Head of caudate nucleus (tissue), 42 donors: ENCODE measurements at regions not wholly inside any gene's neighbourhood (a gene's known extent, or its start where the extent isn't known, plus 50 kb on each side); places are given as distances from the start of the nearest gene placed in this dataset.
A peak's percentile ranks its signal among the peaks of the same experiment; 100 is the strongest.

Experiments
- DNase-seq, 42 donors: peaks; one replicate each; pipeline versions ENCODE4 v3.0.0 to v3.0.0-alpha.2; 2020 to 2021; ENCODE audit warnings: mixed read lengths in 7 of 42
- intact Hi-C: fragments of 100-400 bp; cut with DNase I; formaldehyde crosslinking; loops from one replicate; pipeline ENCODE4 v1.15.0; 2022

GRCh38 chr9:90021216-90021906 is 416.5 kb downstream of the GADD45G start:
- intact Hi-C loops, result no loop called here

GRCh38 chr9:90022474-90022873 is 417.7 kb downstream of the GADD45G start:
- intact Hi-C loops, result no loop called here

More at GRCh38 chr9:90021216-90021906, 416.5 kb downstream of the GADD45G start:
- no peak for DNase-seq

GRCh38 chr9:90023861-90024260 is 419.0 kb downstream of the GADD45G start:
- no peak for DNase-seq
- intact Hi-C loops, result no loop called here

More at GRCh38 chr9:90022474-90022873, 417.7 kb downstream of the GADD45G start:
- DNase-seq, result no peak

- DNase-seq, result no peak
- intact Hi-C loops, result no loop called here
Observed at GRCh38 chr9:90024409-90024808, 419.6 kb downstream of the GADD45G start.

GRCh38 chr9:90024823-90025222 is 420.0 kb downstream of the GADD45G start:
- intact Hi-C loops, result no loop called here
- no peak for DNase-seq

- DNase-seq, result no peak
- intact Hi-C loops, result no loop called here
Observed at GRCh38 chr9:90025816-90026215, 421.0 kb downstream of the GADD45G start.

- intact Hi-C loops, result no loop called here
Observed at GRCh38 chr9:90027296-90027790, 422.5 kb downstream of the GADD45G start.

GRCh38 chr9:90029386-90029785 is 424.6 kb downstream of the GADD45G start:
- intact Hi-C loops, result no loop called here
- no peak for DNase-seq

More at GRCh38 chr9:90027296-90027790, 422.5 kb downstream of the GADD45G start:
- no peak for DNase-seq

- intact Hi-C loops, result no loop called here
- DNase-seq, result peak in 1 of 42 donors; percentile 25
Observed at GRCh38 chr9:90029996-90030395, 425.2 kb downstream of the GADD45G start.

- DNase-seq, result no peak
Observed at GRCh38 chr9:90032296-90033027, 427.6 kb downstream of the GADD45G start.

GRCh38 chr9:90033028-90033650 is 428.3 kb downstream of the GADD45G start:
- intact Hi-C loops, result no loop called here
- DNase-seq, result no peak

More at GRCh38 chr9:90032296-90033027, 427.6 kb downstream of the GADD45G start:
- intact Hi-C loops, result no loop called here

GRCh38 chr9:90034071-90034470 is 429.3 kb downstream of the GADD45G start:
- intact Hi-C loops, result no loop called here

GRCh38 chr9:90035471-90035870 is 430.7 kb downstream of the GADD45G start:
- no peak for DNase-seq
- intact Hi-C loops, result no loop called here

More at GRCh38 chr9:90034071-90034470, 429.3 kb downstream of the GADD45G start:
- DNase-seq, result no peak

GRCh38 chr9:90037146-90037797 is 432.5 kb downstream of the GADD45G start:
- intact Hi-C loops, result no loop called here
- no peak for DNase-seq

- DNase-seq, result no peak
- intact Hi-C loops, result no loop called here
Observed at GRCh38 chr9:90038763-90039162, 434.0 kb downstream of the GADD45G start.

GRCh38 chr9:90044263-90044662 is 439.5 kb downstream of the GADD45G start:
- DNase-seq, result no peak
- intact Hi-C loops, result no loop called here

- intact Hi-C loops, result no loop called here
- no peak for DNase-seq
Observed at GRCh38 chr9:90044710-90045151, 439.9 kb downstream of the GADD45G start.

- DNase-seq, result no peak
- intact Hi-C loops, result no loop called here
Observed at GRCh38 chr9:90046317-90046861, 441.6 kb downstream of the GADD45G start.

GRCh38 chr9:90047828-90048227 is 443.0 kb downstream of the GADD45G start:
- DNase-seq, result no peak
- intact Hi-C loops, result no loop called here
